ENCODE measurements at regions not wholly inside any gene's neighbourhood (a gene's known extent, or its start where the extent isn't known, plus 50 kb on each side); places are given as distances from the start of the nearest gene placed in this dataset.

- no peak for DNase-seq
Measured at GRCh38 chr1:195495720-195496635, 1112.3 kb downstream of the KCNT2 start.

DNA sequence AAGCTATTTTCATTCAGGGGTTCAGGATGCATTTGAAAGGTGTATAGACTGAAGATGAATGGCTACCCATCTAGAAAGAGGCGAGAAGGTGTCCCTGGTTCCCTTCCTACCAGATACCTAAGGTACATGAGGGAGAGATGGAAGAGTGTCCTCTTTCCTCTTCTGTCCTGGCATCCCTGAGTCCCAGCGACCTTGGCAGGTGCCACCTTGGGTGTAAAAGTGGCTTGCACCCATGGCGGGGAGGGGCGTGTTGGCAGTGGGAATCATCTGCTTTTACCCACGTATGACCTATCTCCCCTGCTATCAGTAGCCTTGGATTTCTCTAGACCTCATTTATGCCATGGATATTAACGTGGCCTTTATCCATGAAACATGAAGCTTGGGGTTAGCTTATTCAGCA, 1126.1 kb downstream of the KCNT2 start:
- DNase-seq, result no peak

DNA sequence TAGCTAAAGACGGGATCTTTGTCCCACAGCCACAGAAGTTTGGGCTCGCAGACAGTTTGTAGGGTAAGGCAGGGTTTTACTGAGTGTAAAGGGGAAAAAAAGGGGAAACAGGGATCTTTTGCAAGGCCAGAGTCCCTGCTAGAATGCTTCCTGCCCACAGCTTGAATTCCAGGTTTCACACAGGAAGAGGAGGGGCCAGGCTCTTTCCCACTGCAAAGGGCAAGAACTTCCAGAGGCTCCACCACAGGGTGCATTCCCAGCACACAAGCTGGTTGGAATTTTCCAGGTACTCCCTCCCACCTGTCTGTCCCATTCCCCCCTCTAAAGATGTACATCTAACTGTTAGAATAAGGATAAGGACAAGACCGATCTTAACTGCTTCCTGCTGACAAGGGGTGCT, 1126.9 kb downstream of the KCNT2 start:
- no peak for DNase-seq

- DNase-seq, result no peak
Measured at GRCh38 chr1:195475568-195475967, 1132.7 kb downstream of the KCNT2 start.

DNA sequence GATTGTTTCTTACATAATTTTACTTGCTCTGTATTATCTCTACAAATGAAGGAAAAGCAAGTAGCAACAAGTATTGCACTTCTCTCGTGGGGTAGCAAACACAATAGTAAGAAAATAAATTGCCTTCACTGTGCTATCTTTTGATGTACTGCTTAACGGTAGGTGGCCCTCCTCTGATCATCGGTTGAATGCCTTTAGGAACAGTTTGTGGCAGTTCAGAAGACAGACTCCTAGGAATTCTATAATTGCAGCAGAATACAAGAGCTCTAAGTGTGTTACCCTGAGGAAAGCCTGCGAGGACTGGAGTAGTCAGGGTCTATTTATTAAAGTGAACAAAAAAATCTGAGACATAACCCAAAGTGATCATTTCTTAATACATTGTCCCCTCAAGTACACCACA, 1135.9 kb downstream of the KCNT2 start:
- DNase-seq, result no peak

DNA sequence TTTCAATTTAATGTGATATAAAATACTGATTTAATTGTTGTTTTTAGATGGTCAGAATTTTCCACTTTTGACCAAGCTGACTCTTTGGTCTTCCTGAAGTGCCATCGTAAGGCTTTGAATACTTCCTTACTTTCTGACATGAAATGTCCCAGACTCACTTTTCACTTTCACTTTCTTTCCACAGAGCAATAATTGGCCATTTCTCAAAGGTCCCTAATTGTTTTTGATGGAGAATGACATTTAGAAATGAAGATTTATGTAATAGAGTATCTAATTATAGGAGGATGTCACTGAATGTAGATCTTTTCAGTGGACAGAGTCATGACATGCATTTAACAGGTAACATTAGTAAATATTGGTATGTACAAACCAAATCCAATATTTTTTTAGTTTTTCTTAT, 1141.6 kb downstream of the KCNT2 start:
- DNase-seq, result no peak

DNA sequence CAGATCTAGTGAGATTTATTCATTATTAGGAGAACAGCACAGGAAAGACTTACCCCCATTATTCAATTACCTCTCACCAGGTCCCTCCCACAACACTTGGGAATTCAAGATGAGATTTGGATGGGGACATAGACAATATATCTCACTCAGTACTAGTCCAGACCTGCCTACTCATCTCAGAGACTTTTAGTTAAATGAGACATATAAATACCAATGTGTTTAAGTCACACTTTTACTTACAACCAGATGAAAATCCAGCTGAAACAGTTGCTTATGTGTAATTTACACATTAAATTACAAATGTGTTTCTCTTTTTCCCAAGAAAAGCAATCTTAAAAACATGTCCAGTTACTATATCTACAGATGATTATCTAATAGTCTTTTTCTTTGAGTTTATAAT, 1145.6 kb downstream of the KCNT2 start:
- DNase-seq, result no peak

DNA sequence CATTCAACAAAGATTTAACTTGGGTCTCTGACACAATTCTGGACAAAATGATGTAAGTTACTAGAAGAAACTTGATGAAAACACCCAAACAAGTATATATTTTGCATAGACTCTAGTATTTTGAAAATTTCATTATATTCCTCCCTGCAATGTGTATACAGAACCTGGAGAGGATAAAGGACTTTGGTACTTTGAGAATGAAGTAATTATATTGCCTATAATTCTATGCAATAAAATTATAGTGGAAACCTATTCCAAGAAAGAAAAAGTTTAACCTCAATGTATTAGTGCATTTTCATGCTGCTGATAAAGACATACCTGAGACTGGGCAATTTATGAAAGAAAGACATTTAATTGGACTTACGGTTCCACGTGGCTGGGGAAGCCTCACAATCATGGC, 1146.1 kb downstream of the KCNT2 start:
- DNase-seq, result no peak

DNA sequence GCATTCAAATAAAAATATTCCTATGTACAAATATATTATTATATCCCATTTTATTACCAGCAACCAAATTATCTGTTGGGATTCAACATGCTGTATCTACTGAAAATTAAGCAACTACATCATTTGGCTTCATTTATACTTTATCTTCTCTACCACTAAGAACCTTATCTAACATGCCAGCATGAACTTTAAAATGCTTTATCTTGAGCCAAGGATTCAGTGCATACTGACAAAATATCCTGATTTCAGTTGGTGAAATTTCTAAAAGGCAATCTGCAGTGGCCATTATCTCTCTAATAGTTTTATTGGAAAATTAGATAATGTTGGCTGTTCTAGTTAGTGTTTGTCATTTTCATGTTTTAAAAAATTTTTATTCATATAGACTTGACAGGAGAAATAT, 1149.9 kb downstream of the KCNT2 start:
- no peak for DNase-seq

DNA sequence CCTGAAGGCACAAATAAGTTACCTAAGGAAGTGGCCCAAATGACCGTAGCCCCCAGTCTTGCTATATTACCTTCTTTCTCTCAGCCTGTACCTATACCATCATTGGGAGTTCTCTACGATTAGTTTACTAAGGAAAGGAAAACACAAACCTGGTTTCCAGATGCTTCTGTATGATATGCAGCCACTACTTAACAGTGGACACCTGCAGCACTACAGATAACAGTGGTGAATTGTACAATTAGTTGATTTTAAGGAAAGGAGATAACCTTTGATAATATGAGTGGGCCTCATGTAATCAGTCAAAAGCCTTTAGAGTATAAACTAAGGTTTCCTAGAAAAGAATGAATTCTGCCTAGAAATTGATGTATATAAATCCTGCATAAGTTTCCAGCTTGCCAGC, 1157.4 kb downstream of the KCNT2 start:
- DNase-seq, result no peak

GRCh38 chr1:195439661-195440060, 1168.6 kb downstream of the KCNT2 start:
- no peak for DNase-seq

DNA sequence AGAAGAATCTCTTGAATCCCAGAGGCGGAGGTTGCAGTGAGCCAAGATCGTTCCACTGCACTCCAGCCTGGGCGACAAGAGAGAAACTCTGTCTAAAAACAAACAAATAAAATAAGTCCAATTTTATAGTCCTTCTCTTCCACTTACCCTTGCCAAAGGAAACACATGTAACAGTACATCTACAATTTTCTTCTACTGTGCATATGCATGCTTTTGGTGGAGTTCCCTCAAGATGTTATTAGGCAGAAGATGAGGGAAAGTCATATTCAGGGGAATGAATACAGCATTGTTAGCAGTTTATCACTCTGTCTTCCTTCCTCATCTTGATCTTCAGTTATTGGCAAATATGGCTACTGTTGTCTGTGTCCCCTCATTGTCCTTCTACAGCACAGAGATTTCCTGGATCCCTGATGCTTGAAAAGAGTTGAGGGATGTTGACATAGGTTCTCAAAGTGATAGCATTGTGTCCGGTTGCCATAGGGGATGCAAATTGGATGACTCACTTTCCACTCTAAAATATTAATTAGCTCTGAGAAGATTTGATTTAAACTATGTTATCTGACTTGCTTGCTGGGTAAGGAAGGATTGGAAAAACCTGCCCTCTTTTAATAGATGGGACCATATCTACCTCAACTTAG, 1173.6 kb downstream of the KCNT2 start:
- DNase-seq, result no peak

- no peak for DNase-seq
Measured at GRCh38 chr1:195430826-195431225, 1177.4 kb downstream of the KCNT2 start.

DNA sequence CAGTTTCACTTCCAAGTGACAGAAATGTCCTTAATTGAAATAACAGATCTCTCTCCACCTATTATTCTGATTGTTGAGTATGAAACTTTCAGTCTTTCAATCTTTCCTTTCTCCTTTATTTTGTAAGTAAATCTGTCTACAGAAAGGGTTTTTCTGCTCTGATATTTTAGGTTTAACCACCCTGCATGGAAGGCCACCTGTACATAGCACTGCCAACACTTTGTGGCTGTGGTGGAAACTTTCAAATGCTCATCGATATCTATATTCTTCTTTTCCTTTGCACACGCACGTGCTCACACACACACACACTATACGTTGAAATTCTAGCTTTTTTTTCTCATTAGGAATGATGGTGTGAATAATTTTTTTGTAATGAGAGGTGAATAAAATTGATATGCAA, 1179.3 kb downstream of the KCNT2 start:
- no peak for DNase-seq

GRCh38 chr1:195415584-195415983, 1192.7 kb downstream of the KCNT2 start:
- no peak for DNase-seq

DNA sequence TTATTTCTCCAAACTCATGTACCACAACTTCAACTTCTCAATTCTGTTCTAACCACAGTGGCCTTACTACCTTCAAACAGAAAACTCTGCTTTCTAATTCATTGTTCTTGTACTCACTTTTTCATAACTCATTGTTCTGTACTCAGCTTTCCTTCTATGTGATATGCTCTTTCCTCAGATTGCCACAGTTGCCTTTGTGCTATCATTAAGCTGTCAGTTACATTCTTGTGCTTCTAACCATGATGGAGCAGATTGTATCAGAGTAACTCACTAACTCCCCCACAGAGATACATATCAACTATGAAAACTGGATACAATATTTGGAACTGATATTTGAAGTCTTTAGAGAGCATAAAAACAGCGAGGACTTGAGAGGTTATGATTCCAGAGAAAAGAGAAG, 1213.7 kb downstream of the KCNT2 start:
- DNase-seq, result no peak

DNA sequence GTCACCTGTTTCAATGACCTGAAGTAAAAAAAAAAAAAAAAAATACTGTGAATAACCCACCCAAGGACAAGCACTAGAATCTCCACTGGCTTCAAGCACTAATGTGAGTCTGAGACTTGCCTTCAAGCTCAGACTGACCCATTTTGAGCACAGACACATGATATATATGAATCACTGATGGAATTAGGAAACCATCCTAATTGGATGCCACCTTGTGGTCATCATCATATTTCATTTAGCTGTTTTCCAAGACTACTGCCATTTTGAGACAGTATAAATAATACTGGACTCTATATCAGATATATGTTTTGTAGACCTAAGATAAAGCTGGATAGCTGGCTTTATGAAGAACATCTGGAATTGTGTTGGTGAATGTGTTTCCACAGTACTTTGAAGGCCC, 1232.0 kb downstream of the KCNT2 start:
- peak; percentile 24 for DNase-seq

- no peak for DNase-seq
Measured at GRCh38 chr1:195373856-195374255, 1234.4 kb downstream of the KCNT2 start.

GRCh38 chr1:195345149-195345548, 1263.1 kb downstream of the KCNT2 start:
- DNase-seq, result peak; percentile 51

DNA sequence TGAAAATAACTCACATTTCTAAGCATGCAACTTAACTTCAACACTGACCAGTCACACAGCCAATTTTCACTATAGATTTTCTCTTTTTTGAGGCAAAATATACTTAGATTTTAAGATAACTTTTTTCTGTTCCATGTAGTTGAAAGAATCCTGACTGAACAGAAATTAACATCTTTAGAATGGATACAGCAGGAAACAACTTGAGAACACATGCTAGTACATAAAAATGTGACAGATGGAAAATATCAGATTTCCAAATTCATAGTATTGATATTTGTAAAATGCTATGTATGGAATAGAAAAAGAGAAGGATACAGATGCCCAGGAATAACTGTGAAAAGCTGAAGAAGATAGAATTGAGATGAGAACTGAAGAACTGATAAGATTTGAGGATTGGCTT, 1270.6 kb downstream of the KCNT2 start:
- DNase-seq, result no peak

- DNase-seq, result no peak
Measured at GRCh38 chr1:195336812-195337211, 1271.4 kb downstream of the KCNT2 start.

DNA sequence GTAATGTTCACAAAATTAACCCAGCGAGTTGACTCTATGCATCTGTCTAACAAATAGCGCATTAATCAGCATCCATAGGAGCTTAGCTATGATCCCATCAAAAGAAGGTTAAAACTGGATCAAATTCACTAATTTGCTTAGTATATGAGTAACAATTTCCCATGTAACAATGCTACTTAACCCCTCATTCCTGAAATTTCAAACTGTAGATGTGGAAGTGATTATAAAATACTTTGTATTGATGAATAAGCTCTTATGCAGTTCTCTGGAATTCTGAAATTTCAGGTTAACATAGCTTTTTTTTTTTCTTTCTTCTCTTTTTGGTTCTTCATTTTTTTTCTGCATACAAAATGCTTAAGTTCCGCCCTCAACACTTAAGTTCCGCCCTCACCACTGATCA, 1272.7 kb downstream of the KCNT2 start:
- no peak for DNase-seq

DNA sequence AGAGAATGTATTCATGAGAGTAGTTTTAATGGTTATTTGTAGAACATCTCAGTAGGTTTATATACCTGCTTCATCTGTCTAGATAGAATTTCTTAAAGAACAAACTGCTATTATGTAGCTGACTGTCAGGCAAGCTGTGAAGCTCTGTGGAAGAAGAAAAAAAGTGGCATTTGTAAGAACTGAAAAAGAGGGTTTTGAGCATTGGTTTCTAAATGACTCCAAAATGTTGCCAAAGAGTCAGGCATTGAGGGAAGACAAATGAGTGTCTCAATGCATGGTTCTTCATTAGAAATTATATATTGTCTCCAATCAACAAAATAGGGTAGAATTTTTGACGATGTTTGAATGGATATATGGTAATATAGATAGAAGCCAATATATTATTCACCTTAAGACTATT, 1276.1 kb downstream of the KCNT2 start:
- no peak for DNase-seq

GRCh38 chr1:195328681-195329080, 1279.6 kb downstream of the KCNT2 start:
- DNase-seq, result no peak

DNA sequence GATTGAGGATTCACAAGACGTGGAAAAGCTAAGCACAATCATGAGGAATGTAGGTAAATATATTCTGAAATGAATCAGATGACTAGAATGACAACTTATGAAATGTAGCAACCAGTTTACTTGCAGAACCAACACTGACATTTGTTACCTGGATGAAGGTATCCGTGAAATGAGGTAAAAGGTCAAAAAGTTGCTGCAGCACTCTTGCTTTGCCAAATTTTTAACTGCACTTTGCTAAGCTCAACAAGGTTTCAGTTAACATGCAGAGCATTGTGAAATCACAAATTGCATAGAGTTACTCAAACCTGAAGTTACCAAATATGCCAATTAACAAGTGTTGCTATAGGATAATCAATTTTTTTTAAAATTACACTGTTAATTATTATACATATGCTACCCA, 1280.1 kb downstream of the KCNT2 start:
- DNase-seq, result no peak
